Fibroblast of lung (primary cell): ENCODE measurements at regions not wholly inside any gene's neighbourhood (a gene's known extent, or its start where the extent isn't known, plus 50 kb on each side); places are given as distances from the start of the nearest gene placed in this dataset.

Experiments used
- DNase-seq, 2 donors: peaks; one replicate each; pipeline versions ENCODE4 v3.0.0 to v3.0.0-alpha.2; 2010; ENCODE audit warnings: low read depth in 2 of 2
- H2AFZ ChIP-seq: 2 replicates; pipeline ENCODE4 v1.5.1; 2012; ENCODE audit warnings: low read length, control low read depth, inconsistent platforms
- H3K27ac ChIP-seq: 2 replicates; pipeline ENCODE4 v1.5.1; 2011; ENCODE audit warnings: low read length, control low read depth; ENCODE audit not compliant: insufficient read depth
- H3K27me3 ChIP-seq: 2 replicates; pipeline ENCODE4 v1.5.1; 2011; ENCODE audit warnings: mild to moderate bottlenecking, low read length; ENCODE audit not compliant: control insufficient read depth, insufficient read depth
- H3K36me3 ChIP-seq: 2 replicates; pipeline ENCODE4 v1.5.1; 2011; ENCODE audit warnings: low read length; ENCODE audit not compliant: control insufficient read depth, insufficient read depth
- H3K4me1 ChIP-seq: 2 replicates; pipeline ENCODE4 v1.5.1; 2011; ENCODE audit warnings: low read length; ENCODE audit not compliant: control insufficient read depth, insufficient read depth; ENCODE audit errors: extremely low read depth
- H3K4me2 ChIP-seq: 2 replicates; pipeline ENCODE4 v1.5.1; 2011; ENCODE audit warnings: low read length, control low read depth; ENCODE audit not compliant: insufficient read depth; ENCODE audit errors: extremely low read depth
- H3K4me3 ChIP-seq, 4 experiments: fragments of 200-600 bp in 1 of 4; sonication (generic) in 1 of 4; replicated peaks in 1 of 4; 2 replicates each; pipeline ENCODE4 v1.5.1; 2011 to 2016; ENCODE audit warnings: low read length in 4 of 4, low read depth in 3 of 4, mild to moderate bottlenecking in 3 of 4, control low read depth in 2 of 4, inconsistent platforms in 1 of 4, mixed read lengths in 1 of 4; ENCODE audit not compliant: insufficient read depth in 1 of 4; ENCODE audit errors: control extremely low read depth in 1 of 4
- H3K79me2 ChIP-seq: 2 replicates; pipeline ENCODE4 v1.5.1; 2012; ENCODE audit warnings: mild to moderate bottlenecking, low read length, inconsistent platforms; ENCODE audit not compliant: control insufficient read depth, insufficient read depth
- H3K9ac ChIP-seq: 2 replicates; pipeline ENCODE4 v1.5.1; 2011; ENCODE audit warnings: mild to moderate bottlenecking, low read length, control low read depth; ENCODE audit not compliant: insufficient read depth
- H3K9me3 ChIP-seq: 2 replicates; pipeline ENCODE4 v1.5.1; 2012; ENCODE audit warnings: low read depth, low read length; ENCODE audit not compliant: control insufficient read depth, insufficient read depth
- H4K20me1 ChIP-seq: 2 replicates; pipeline ENCODE4 v1.5.1; 2011; ENCODE audit warnings: low read length; ENCODE audit not compliant: control insufficient read depth, insufficient read depth; ENCODE audit errors: extremely low read depth
- EZH2 ChIP-seq: IDR thresholded peaks from 2 replicates; pipeline ENCODE4 v1.5.1; 2012; ENCODE audit warnings: low read length, control low read depth, mild to moderate bottlenecking; ENCODE audit errors: missing control alignments
- TF ChIP-seq, protein P1 (sequence below), 2 donors: IDR thresholded peaks in 1 of 2; conservative IDR thresholded peaks in 1 of 2; 1 replicate in 1 of 2; 2 replicates in 1 of 2; pipeline ENCODE4 v1.5.1; 2011 to 2012; ENCODE audit warnings: low read length in 2 of 2, control low read depth in 1 of 2, inconsistent platforms in 1 of 2, low read depth in 1 of 2, mild to moderate bottlenecking in 1 of 2

DNA sequence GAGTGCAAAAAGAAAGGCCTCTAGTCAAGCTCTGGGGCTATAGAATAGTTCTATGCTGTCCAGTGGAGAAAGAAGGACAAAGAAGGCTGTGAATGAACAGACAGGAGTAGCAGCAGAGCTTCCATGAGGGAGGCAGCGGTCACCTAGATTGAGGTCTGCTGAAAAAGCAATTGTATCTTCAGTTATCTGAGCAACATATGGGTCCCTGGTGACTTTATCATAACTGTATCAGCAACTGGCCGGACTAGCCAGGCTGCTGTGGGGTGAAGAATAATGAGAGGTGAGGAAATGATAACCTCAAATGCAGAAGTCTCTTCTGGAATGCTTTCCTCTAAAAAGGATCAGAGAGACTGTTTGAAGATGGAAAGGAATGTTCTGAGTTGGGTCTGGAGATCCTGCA, 971.3 kb upstream of the TMEM132C start:
- no peak overlapping the region for H3K4me3 ChIP-seq

DNA sequence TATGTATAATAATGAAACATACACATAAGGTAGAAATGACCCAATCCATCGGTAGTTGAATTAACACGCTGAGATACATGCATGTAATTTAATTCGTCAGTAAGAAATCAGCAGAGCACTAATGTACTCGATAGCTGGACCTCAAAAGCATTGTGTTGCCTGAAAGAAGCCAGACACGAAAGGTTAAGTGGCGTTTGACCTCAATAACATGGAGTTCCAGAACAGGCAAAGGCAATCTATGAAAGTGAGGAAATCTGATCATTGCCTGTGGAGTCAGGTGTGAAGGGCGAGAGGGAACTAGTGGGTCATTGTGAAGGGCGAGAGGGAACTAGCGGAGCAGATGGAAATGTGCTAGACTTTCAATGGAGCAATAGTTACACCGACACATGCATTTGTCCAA, 970.4 kb upstream of the TMEM132C start:
- no peaks in the 10 kb centered on the region for H3K27me3 ChIP-seq
- H3K36me3 ChIP-seq, result no peaks in the 10 kb centered on the region
- no peaks in the 10 kb centered on the region for H3K79me2 ChIP-seq
- DNase-seq, result no peak
- H3K4me3 ChIP-seq, result no peak overlapping the region
- TF ChIP-seq, protein P1, sequence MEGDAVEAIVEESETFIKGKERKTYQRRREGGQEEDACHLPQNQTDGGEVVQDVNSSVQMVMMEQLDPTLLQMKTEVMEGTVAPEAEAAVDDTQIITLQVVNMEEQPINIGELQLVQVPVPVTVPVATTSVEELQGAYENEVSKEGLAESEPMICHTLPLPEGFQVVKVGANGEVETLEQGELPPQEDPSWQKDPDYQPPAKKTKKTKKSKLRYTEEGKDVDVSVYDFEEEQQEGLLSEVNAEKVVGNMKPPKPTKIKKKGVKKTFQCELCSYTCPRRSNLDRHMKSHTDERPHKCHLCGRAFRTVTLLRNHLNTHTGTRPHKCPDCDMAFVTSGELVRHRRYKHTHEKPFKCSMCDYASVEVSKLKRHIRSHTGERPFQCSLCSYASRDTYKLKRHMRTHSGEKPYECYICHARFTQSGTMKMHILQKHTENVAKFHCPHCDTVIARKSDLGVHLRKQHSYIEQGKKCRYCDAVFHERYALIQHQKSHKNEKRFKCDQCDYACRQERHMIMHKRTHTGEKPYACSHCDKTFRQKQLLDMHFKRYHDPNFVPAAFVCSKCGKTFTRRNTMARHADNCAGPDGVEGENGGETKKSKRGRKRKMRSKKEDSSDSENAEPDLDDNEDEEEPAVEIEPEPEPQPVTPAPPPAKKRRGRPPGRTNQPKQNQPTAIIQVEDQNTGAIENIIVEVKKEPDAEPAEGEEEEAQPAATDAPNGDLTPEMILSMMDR (conservative IDR thresholded peaks at IDR 0.05 in 1 of 2, IDR thresholded peaks at IDR 0.05 in 1 of 2; ENCODE audit: low read depth in 1 of 2, low read length in 2 of 2), result no peak
- TF ChIP-seq EZH2, result no peak
- no peak overlapping the region for H3K9ac ChIP-seq
- H3K4me1 ChIP-seq, result no peaks in the 10 kb centered on the region
- H3K9me3 ChIP-seq, result no peaks in the 10 kb centered on the region
- no peak overlapping the region for H3K4me2 ChIP-seq
- H3K27ac ChIP-seq, result no peak overlapping the region
- no peaks in the 10 kb centered on the region for H4K20me1 ChIP-seq
- H2AFZ ChIP-seq, result no peak overlapping the region

More for the DNA sequence above, 971.3 kb upstream of the TMEM132C start:
- Histone ChIP-seq H3K4me1 (no peaks in the 10 kb centered on the region), H3K36me3 (no peaks in the 10 kb centered on the region), H3K9me3 (no peaks in the 10 kb centered on the region), H3K9ac (no peak overlapping the region), H3K79me2 (no peaks in the 10 kb centered on the region), H2AFZ (no peak overlapping the region), H3K4me2 (no peak overlapping the region), H3K27ac (no peak overlapping the region), H3K27me3 (no peaks in the 10 kb centered on the region), H4K20me1 (no peaks in the 10 kb centered on the region)
- TF ChIP-seq, protein P1 (conservative IDR thresholded peaks at IDR 0.05 in 1 of 2, IDR thresholded peaks at IDR 0.05 in 1 of 2; ENCODE audit: low read depth in 1 of 2, low read length in 2 of 2), result no peak
- no peak for TF ChIP-seq EZH2
- DNase-seq, result no peak

DNA sequence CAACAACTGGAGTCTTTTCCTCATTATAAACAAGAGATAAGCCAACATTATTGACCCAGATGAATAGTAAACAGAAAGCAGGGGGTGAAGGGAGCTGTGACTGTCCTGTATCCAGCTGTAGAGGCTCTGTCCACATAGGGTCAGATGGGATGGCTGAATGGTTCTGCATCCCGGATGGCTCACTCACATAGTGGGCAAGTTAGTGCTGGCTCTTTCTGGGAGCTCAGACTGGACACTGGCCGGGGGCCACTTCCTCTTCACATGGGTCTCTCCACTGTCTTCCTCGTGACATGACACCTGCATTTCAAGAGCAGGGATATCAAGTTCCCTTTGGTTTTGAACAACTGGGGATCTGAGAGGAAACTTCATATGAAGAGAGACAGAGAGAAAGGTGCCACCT, 969.6 kb upstream of the TMEM132C start:
- Histone ChIP-seq H3K9me3 (no peaks in the 10 kb centered on the region), H2AFZ (no peak overlapping the region), H3K27ac (no peak overlapping the region), H3K4me2 (no peak overlapping the region), H4K20me1 (no peaks in the 10 kb centered on the region), H3K79me2 (no peaks in the 10 kb centered on the region), H3K9ac (no peak overlapping the region), H3K4me1 (no peaks in the 10 kb centered on the region), H3K36me3 (no peaks in the 10 kb centered on the region), H3K27me3 (no peaks in the 10 kb centered on the region), H3K4me3 (no peak overlapping the region)
- no peak for DNase-seq
- TF ChIP-seq, protein P1 (conservative IDR thresholded peaks at IDR 0.05 in 1 of 2, IDR thresholded peaks at IDR 0.05 in 1 of 2; ENCODE audit: low read depth in 1 of 2, low read length in 2 of 2), result no peak
- no peak for TF ChIP-seq EZH2
